H1 (cell line): ENCODE measurements at regions not wholly inside any gene's neighbourhood (a gene's known extent, or its start where the extent isn't known, plus 50 kb on each side); places are given as distances from the start of the nearest gene placed in this dataset.

Source experiments
- CTCF ChIA-PET: fragments of 300-600 bp; sonication (Branson Sonifier 250); formaldehyde crosslinking; loops from one replicate; lab custom pipeline; 2021; ENCODE audit not compliant: partially characterized antibody; lab: Charles Lee
- POLR2A ChIA-PET: fragments of 300-600 bp; sonication (Branson Sonifier 250); formaldehyde crosslinking; loops from one replicate; lab custom pipeline; 2021; ENCODE audit warnings: inconsistent platforms; ENCODE audit not compliant: partially characterized antibody; lab: Charles Lee
- DNase-seq, 2 experiments: peaks; one replicate each; pipeline versions ENCODE4 v3.0.0 to v3.0.0-alpha.2; 2010 to 2022; ENCODE audit warnings: low spot score in 2 of 2, low read depth in 1 of 2, mixed read lengths in 1 of 2
- FAIRE-seq: peaks from 2 replicates; lab custom pipeline; 2011; peaks lifted over from hg19 to GRCh38; lab: Jason Lieb, UNC
- H2AFZ ChIP-seq: 2 replicates; pipeline ENCODE4 v1.8.1; 2012; ENCODE audit warnings: low read length, inconsistent platforms
- H2AK5ac ChIP-seq: 2 replicates; pipeline ENCODE4 v1.6.1; 2013; ENCODE audit warnings: low read depth, low read length
- H2BK120ac ChIP-seq: replicated peaks from 2 replicates; pipeline ENCODE3; 2013; ENCODE audit warnings: low read depth, low read length, inconsistent platforms
- H2BK12ac ChIP-seq: 2 replicates; pipeline ENCODE4 v1.6.1; 2013; ENCODE audit warnings: low read depth, low read length
- H2BK15ac ChIP-seq: 2 replicates; pipeline ENCODE4 v1.6.1; 2013; ENCODE audit warnings: low read length
- H2BK20ac ChIP-seq: 2 replicates; pipeline ENCODE4 v1.6.1; 2013; ENCODE audit warnings: low read length
- H2BK5ac ChIP-seq: 2 replicates; pipeline ENCODE4 v1.6.1; 2013; ENCODE audit warnings: low read depth, low read length
- H3K14ac ChIP-seq: 2 replicates; pipeline ENCODE4 v1.6.1; 2013; ENCODE audit warnings: inconsistent platforms; ENCODE audit not compliant: insufficient read length
- H3K18ac ChIP-seq: 2 replicates; pipeline ENCODE4 v1.6.1; 2013; ENCODE audit warnings: low read length; ENCODE audit errors: extremely low read depth
- H3K23ac ChIP-seq: 2 replicates; pipeline ENCODE4 v1.6.1; 2013; ENCODE audit warnings: inconsistent platforms; ENCODE audit not compliant: insufficient read length
- H3K23me2 ChIP-seq: 2 replicates; pipeline ENCODE4 v1.6.1; 2013; ENCODE audit warnings: low read depth, low read length
- H3K27ac ChIP-seq: 2 replicates; pipeline ENCODE4 v1.6.1; 2011; ENCODE audit warnings: low read depth, low read length, inconsistent platforms
- H3K27me3 ChIP-seq, 4 experiments: replicated peaks in 1 of 4; 1 replicate in 1 of 4; 2 replicates in 3 of 4; pipeline versions ENCODE4 v1.6.1 to v1.8.1; 2011 to 2013; ENCODE audit warnings: low read length in 3 of 4, mild to moderate bottlenecking in 3 of 4, inconsistent platforms in 2 of 4, mixed read lengths in 2 of 4, moderate library complexity in 1 of 4; ENCODE audit not compliant: control insufficient read depth in 3 of 4, insufficient read depth in 3 of 4; ENCODE audit errors: extremely low read depth in 1 of 4
- H3K36me3 ChIP-seq, 4 experiments: 2 replicates each; pipeline versions ENCODE4 v1.6.1 to v1.8.1; 2011 to 2013; ENCODE audit warnings: mild to moderate bottlenecking in 4 of 4, low read length in 3 of 4, moderate library complexity in 2 of 4, control low read depth in 1 of 4, inconsistent platforms in 1 of 4; ENCODE audit not compliant: insufficient read depth in 4 of 4, control insufficient read depth in 2 of 4
- H3K4ac ChIP-seq: replicated peaks from 2 replicates; pipeline ENCODE3; 2013; ENCODE audit warnings: low read length, low read depth, mixed read lengths, inconsistent platforms; ENCODE audit not compliant: insufficient read length
- H3K4me1 ChIP-seq, 4 experiments: replicated peaks in 1 of 4; 1 replicate in 1 of 4; 2 replicates in 3 of 4; pipeline versions ENCODE4 v1.6.1 to v1.8.1; 2011 to 2013; ENCODE audit warnings: low read length in 3 of 4, inconsistent platforms in 2 of 4, mixed read lengths in 1 of 4; ENCODE audit not compliant: insufficient read depth in 4 of 4, control insufficient read depth in 3 of 4
- H3K4me2 ChIP-seq, 2 experiments: 2 replicates each; pipeline versions ENCODE4 v1.6.1 to v1.8.1; 2011 to 2013; ENCODE audit warnings: low read depth in 2 of 2, low read length in 2 of 2, control low read depth in 1 of 2, inconsistent platforms in 1 of 2, mild to moderate bottlenecking in 1 of 2; ENCODE audit not compliant: insufficient read depth in 1 of 2
- H3K4me3 ChIP-seq, 4 experiments: fragments of 200-600, 300-600 bp in 1 of 4; sonication (generic), shearing (Covaris generic), sonication (Bioruptor Twin) in 1 of 4; 2 replicates each; pipeline versions ENCODE4 v1.5.1 to v1.8.1; 2011 to 2016; ENCODE audit warnings: low read length in 4 of 4, low read depth in 3 of 4, control low read depth in 2 of 4, inconsistent platforms in 2 of 4, mild to moderate bottlenecking in 2 of 4, mixed read lengths in 1 of 4, moderate library complexity in 1 of 4; ENCODE audit not compliant: insufficient read depth in 2 of 4; ENCODE audit errors: extremely low read depth in 1 of 4
- H3K56ac ChIP-seq: replicated peaks from 2 replicates; pipeline ENCODE3; 2013; ENCODE audit warnings: low read depth, mild to moderate bottlenecking, mixed read lengths, low read length, inconsistent platforms; ENCODE audit not compliant: insufficient read length
- H3K79me1 ChIP-seq: 2 replicates; pipeline ENCODE4 v1.6.1; 2013; ENCODE audit warnings: low read depth, low read length, control low read depth
- H3K79me2 ChIP-seq, 2 experiments: 2 replicates each; pipeline versions ENCODE4 v1.6.1 to v1.8.1; 2012 to 2013; ENCODE audit warnings: low read length in 2 of 2, mild to moderate bottlenecking in 2 of 2, inconsistent platforms in 1 of 2; ENCODE audit not compliant: insufficient read depth in 2 of 2, control insufficient read depth in 1 of 2
- H3K9ac ChIP-seq, 4 experiments: replicated peaks in 1 of 4; 1 replicate in 1 of 4; 2 replicates in 3 of 4; pipeline versions ENCODE4 v1.6.1 to v1.8.1; 2011 to 2013; ENCODE audit warnings: low read depth in 3 of 4, low read length in 3 of 4, control low read depth in 2 of 4, mild to moderate bottlenecking in 2 of 4, moderate library complexity in 2 of 4, inconsistent platforms in 1 of 4; ENCODE audit errors: extremely low read depth in 1 of 4
- H3K9me3 ChIP-seq, 2 experiments: 2 replicates each; pipeline versions ENCODE4 v1.6.1 to v1.8.1; 2012 to 2013; ENCODE audit warnings: mild to moderate bottlenecking in 2 of 2, moderate library complexity in 2 of 2, control low read depth in 1 of 2, inconsistent platforms in 1 of 2, low read depth in 1 of 2, low read length in 1 of 2, mixed read lengths in 1 of 2; ENCODE audit not compliant: insufficient read depth in 2 of 2
- H4K20me1 ChIP-seq, 2 experiments: replicated peaks in 1 of 2; 2 replicates each; pipeline versions ENCODE3 to v1.8.1; 2011 to 2013; ENCODE audit warnings: inconsistent platforms in 2 of 2, low read length in 2 of 2, mild to moderate bottlenecking in 1 of 2; ENCODE audit not compliant: insufficient read depth in 2 of 2, control insufficient read depth in 1 of 2
- H4K5ac ChIP-seq: 2 replicates; pipeline ENCODE4 v1.6.1; 2013; ENCODE audit warnings: low read length, low read depth, mixed read lengths, inconsistent platforms; ENCODE audit not compliant: insufficient read length
- H4K8ac ChIP-seq: 2 replicates; pipeline ENCODE4 v1.8.0; 2013; ENCODE audit warnings: mild to moderate bottlenecking, moderate library complexity, low read length, inconsistent platforms; ENCODE audit not compliant: insufficient read depth; ENCODE audit errors: extremely low read depth
- H4K91ac ChIP-seq: replicated peaks from 2 replicates; pipeline ENCODE3; 2013; ENCODE audit warnings: low read length, mixed read lengths, inconsistent platforms; ENCODE audit not compliant: insufficient read length
- WGBS, 2 experiments: shearing (Covaris generic) in 1 of 2; methylation state at CpG; one replicate each; pipeline versions ENCODE4 v1.1.6 to v1.1.7; 2013 to 2015; ENCODE audit warnings: low lambda C conversion rate in 2 of 2, mixed read lengths in 2 of 2, inconsistent platforms in 1 of 2, low coverage in 1 of 2, missing lambda C conversion rate in 1 of 2; ENCODE audit not compliant: insufficient replicate concordance in 2 of 2, insufficient coverage in 1 of 2, insufficient read length in 1 of 2; ENCODE audit errors: extremely low coverage in 1 of 2, missing lambda C conversion rate in 1 of 2; 5-methylcytosine and 5-hydroxymethylcytosine counted together
- TF ChIP-seq, protein P1 (sequence below): fragments of 300-600 bp; sonication (generic); IDR thresholded peaks from 2 replicates; pipeline ENCODE4 v1.7.1; 2012; ENCODE audit warnings: low read length, moderate library complexity, mild to moderate bottlenecking, inconsistent platforms; ENCODE audit not compliant: insufficient replicate concordance

DNA sequence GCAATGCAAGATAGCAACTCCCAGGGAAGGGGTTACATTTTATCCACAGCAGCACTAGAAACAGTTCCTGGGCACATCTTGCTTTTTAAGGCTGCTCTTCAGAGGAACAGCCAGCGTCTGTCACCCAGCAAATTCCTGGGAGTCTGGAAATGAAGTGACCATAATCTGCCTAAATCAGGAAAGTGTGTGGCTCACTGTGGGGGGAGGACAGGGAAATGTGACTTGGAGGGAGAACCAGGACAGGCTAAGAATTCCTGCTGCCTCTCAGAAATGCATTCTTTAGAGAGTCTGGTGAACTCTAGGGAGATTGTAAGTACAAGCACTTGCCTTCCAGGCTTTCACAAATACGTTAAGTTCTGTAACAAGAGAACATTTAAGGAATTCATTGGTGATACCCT lies 364.3 kb upstream of the SPHKAP start:
- Histone ChIP-seq H3K9me3 (peaks cover 0 to 3% of the 10 kb centered on the region in 2 experiments; a peak in 1 of 4 replicates), H2BK12ac (no peak overlapping the region), H3K14ac (no peak overlapping the region), H3K79me2 (no peaks in the 10 kb centered on the region), H2BK15ac (no peak overlapping the region), H4K20me1 (no peaks in the 10 kb centered on the region), H3K23me2 (no peaks in the 10 kb centered on the region; the same call in 1 of the 2 replicates), H4K5ac (no peak overlapping the region), H3K18ac (no peak overlapping the region), H3K56ac (no peak overlapping the region), H3K79me1 (no peaks in the 10 kb centered on the region), H2BK20ac (no peak overlapping the region), H3K4me3 (no peak overlapping the region), H3K4me1 (no peaks in the 10 kb centered on the region), H4K91ac (no peak overlapping the region), H3K4me2 (no peak overlapping the region), H3K27me3 (no peaks in the 10 kb centered on the region), H2BK120ac (no peak overlapping the region), H4K8ac (no peak overlapping the region), H2BK5ac (no peak overlapping the region), H2AFZ (peak overlapping the region; percentile 6; the same call in 1 of the 2 replicates), H3K23ac (no peak overlapping the region), H3K9ac (no peak overlapping the region), H3K4ac (no peak overlapping the region), H2AK5ac (no peak overlapping the region), H3K36me3 (no peaks in the 10 kb centered on the region), H3K27ac (no peak overlapping the region)
- DNase-seq (no peak), FAIRE-seq (no peak)
- POLR2A ChIA-PET: no interaction called here
- 89% methylated on average over 2 of the region's 2 CpGs; no CpG with 5 or more reads in 1 of the 2 experiments for WGBS, 2 experiments
- CTCF ChIA-PET: no interaction called here
- TF ChIP-seq, protein P1, sequence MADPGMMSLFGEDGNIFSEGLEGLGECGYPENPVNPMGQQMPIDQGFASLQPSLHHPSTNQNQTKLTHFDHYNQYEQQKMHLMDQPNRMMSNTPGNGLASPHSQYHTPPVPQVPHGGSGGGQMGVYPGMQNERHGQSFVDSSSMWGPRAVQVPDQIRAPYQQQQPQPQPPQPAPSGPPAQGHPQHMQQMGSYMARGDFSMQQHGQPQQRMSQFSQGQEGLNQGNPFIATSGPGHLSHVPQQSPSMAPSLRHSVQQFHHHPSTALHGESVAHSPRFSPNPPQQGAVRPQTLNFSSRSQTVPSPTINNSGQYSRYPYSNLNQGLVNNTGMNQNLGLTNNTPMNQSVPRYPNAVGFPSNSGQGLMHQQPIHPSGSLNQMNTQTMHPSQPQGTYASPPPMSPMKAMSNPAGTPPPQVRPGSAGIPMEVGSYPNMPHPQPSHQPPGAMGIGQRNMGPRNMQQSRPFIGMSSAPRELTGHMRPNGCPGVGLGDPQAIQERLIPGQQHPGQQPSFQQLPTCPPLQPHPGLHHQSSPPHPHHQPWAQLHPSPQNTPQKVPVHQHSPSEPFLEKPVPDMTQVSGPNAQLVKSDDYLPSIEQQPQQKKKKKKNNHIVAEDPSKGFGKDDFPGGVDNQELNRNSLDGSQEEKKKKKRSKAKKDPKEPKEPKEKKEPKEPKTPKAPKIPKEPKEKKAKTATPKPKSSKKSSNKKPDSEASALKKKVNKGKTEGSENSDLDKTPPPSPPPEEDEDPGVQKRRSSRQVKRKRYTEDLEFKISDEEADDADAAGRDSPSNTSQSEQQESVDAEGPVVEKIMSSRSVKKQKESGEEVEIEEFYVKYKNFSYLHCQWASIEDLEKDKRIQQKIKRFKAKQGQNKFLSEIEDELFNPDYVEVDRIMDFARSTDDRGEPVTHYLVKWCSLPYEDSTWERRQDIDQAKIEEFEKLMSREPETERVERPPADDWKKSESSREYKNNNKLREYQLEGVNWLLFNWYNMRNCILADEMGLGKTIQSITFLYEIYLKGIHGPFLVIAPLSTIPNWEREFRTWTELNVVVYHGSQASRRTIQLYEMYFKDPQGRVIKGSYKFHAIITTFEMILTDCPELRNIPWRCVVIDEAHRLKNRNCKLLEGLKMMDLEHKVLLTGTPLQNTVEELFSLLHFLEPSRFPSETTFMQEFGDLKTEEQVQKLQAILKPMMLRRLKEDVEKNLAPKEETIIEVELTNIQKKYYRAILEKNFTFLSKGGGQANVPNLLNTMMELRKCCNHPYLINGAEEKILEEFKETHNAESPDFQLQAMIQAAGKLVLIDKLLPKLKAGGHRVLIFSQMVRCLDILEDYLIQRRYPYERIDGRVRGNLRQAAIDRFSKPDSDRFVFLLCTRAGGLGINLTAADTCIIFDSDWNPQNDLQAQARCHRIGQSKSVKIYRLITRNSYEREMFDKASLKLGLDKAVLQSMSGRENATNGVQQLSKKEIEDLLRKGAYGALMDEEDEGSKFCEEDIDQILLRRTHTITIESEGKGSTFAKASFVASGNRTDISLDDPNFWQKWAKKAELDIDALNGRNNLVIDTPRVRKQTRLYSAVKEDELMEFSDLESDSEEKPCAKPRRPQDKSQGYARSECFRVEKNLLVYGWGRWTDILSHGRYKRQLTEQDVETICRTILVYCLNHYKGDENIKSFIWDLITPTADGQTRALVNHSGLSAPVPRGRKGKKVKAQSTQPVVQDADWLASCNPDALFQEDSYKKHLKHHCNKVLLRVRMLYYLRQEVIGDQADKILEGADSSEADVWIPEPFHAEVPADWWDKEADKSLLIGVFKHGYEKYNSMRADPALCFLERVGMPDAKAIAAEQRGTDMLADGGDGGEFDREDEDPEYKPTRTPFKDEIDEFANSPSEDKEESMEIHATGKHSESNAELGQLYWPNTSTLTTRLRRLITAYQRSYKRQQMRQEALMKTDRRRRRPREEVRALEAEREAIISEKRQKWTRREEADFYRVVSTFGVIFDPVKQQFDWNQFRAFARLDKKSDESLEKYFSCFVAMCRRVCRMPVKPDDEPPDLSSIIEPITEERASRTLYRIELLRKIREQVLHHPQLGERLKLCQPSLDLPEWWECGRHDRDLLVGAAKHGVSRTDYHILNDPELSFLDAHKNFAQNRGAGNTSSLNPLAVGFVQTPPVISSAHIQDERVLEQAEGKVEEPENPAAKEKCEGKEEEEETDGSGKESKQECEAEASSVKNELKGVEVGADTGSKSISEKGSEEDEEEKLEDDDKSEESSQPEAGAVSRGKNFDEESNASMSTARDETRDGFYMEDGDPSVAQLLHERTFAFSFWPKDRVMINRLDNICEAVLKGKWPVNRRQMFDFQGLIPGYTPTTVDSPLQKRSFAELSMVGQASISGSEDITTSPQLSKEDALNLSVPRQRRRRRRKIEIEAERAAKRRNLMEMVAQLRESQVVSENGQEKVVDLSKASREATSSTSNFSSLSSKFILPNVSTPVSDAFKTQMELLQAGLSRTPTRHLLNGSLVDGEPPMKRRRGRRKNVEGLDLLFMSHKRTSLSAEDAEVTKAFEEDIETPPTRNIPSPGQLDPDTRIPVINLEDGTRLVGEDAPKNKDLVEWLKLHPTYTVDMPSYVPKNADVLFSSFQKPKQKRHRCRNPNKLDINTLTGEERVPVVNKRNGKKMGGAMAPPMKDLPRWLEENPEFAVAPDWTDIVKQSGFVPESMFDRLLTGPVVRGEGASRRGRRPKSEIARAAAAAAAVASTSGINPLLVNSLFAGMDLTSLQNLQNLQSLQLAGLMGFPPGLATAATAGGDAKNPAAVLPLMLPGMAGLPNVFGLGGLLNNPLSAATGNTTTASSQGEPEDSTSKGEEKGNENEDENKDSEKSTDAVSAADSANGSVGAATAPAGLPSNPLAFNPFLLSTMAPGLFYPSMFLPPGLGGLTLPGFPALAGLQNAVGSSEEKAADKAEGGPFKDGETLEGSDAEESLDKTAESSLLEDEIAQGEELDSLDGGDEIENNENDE: no peak
